H1 (cell line): ENCODE measurements at regions not wholly inside any gene's neighbourhood (a gene's known extent, or its start where the extent isn't known, plus 50 kb on each side); places are given as distances from the start of the nearest gene placed in this dataset.

Experiments
- CTCF ChIA-PET: fragments of 300-600 bp; sonication (Branson Sonifier 250); formaldehyde crosslinking; loops from one replicate; lab custom pipeline; 2021; ENCODE audit not compliant: partially characterized antibody; lab: Charles Lee
- POLR2A ChIA-PET: fragments of 300-600 bp; sonication (Branson Sonifier 250); formaldehyde crosslinking; loops from one replicate; lab custom pipeline; 2021; ENCODE audit warnings: inconsistent platforms; ENCODE audit not compliant: partially characterized antibody; lab: Charles Lee
- DNase-seq, 2 experiments: peaks; one replicate each; pipeline versions ENCODE4 v3.0.0 to v3.0.0-alpha.2; 2010 to 2022; ENCODE audit warnings: low spot score in 2 of 2, low read depth in 1 of 2, mixed read lengths in 1 of 2
- FAIRE-seq: peaks from 2 replicates; lab custom pipeline; 2011; peaks lifted over from hg19 to GRCh38; lab: Jason Lieb, UNC
- H2AFZ ChIP-seq: 2 replicates; pipeline ENCODE4 v1.8.1; 2012; ENCODE audit warnings: low read length, inconsistent platforms
- H2AK5ac ChIP-seq: 2 replicates; pipeline ENCODE4 v1.6.1; 2013; ENCODE audit warnings: low read depth, low read length
- H2BK120ac ChIP-seq: replicated peaks from 2 replicates; pipeline ENCODE3; 2013; ENCODE audit warnings: low read depth, low read length, inconsistent platforms
- H2BK12ac ChIP-seq: 2 replicates; pipeline ENCODE4 v1.6.1; 2013; ENCODE audit warnings: low read depth, low read length
- H2BK15ac ChIP-seq: 2 replicates; pipeline ENCODE4 v1.6.1; 2013; ENCODE audit warnings: low read length
- H2BK20ac ChIP-seq: 2 replicates; pipeline ENCODE4 v1.6.1; 2013; ENCODE audit warnings: low read length
- H2BK5ac ChIP-seq: 2 replicates; pipeline ENCODE4 v1.6.1; 2013; ENCODE audit warnings: low read depth, low read length
- H3K14ac ChIP-seq: 2 replicates; pipeline ENCODE4 v1.6.1; 2013; ENCODE audit warnings: inconsistent platforms; ENCODE audit not compliant: insufficient read length
- H3K18ac ChIP-seq: 2 replicates; pipeline ENCODE4 v1.6.1; 2013; ENCODE audit warnings: low read length; ENCODE audit errors: extremely low read depth
- H3K23ac ChIP-seq: 2 replicates; pipeline ENCODE4 v1.6.1; 2013; ENCODE audit warnings: inconsistent platforms; ENCODE audit not compliant: insufficient read length
- H3K23me2 ChIP-seq: 2 replicates; pipeline ENCODE4 v1.6.1; 2013; ENCODE audit warnings: low read depth, low read length
- H3K27ac ChIP-seq: 2 replicates; pipeline ENCODE4 v1.6.1; 2011; ENCODE audit warnings: low read depth, low read length, inconsistent platforms
- H3K27me3 ChIP-seq, 4 experiments: replicated peaks in 1 of 4; 1 replicate in 1 of 4; 2 replicates in 3 of 4; pipeline versions ENCODE4 v1.6.1 to v1.8.1; 2011 to 2013; ENCODE audit warnings: low read length in 3 of 4, mild to moderate bottlenecking in 3 of 4, inconsistent platforms in 2 of 4, mixed read lengths in 2 of 4, moderate library complexity in 1 of 4; ENCODE audit not compliant: control insufficient read depth in 3 of 4, insufficient read depth in 3 of 4; ENCODE audit errors: extremely low read depth in 1 of 4
- H3K36me3 ChIP-seq, 4 experiments: 2 replicates each; pipeline versions ENCODE4 v1.6.1 to v1.8.1; 2011 to 2013; ENCODE audit warnings: mild to moderate bottlenecking in 4 of 4, low read length in 3 of 4, moderate library complexity in 2 of 4, control low read depth in 1 of 4, inconsistent platforms in 1 of 4; ENCODE audit not compliant: insufficient read depth in 4 of 4, control insufficient read depth in 2 of 4
- H3K4ac ChIP-seq: replicated peaks from 2 replicates; pipeline ENCODE3; 2013; ENCODE audit warnings: low read length, low read depth, mixed read lengths, inconsistent platforms; ENCODE audit not compliant: insufficient read length
- H3K4me1 ChIP-seq, 4 experiments: replicated peaks in 1 of 4; 1 replicate in 1 of 4; 2 replicates in 3 of 4; pipeline versions ENCODE4 v1.6.1 to v1.8.1; 2011 to 2013; ENCODE audit warnings: low read length in 3 of 4, inconsistent platforms in 2 of 4, mixed read lengths in 1 of 4; ENCODE audit not compliant: insufficient read depth in 4 of 4, control insufficient read depth in 3 of 4
- H3K4me2 ChIP-seq, 2 experiments: 2 replicates each; pipeline versions ENCODE4 v1.6.1 to v1.8.1; 2011 to 2013; ENCODE audit warnings: low read depth in 2 of 2, low read length in 2 of 2, control low read depth in 1 of 2, inconsistent platforms in 1 of 2, mild to moderate bottlenecking in 1 of 2; ENCODE audit not compliant: insufficient read depth in 1 of 2
- H3K4me3 ChIP-seq, 4 experiments: fragments of 200-600, 300-600 bp in 1 of 4; sonication (generic), shearing (Covaris generic), sonication (Bioruptor Twin) in 1 of 4; 2 replicates each; pipeline versions ENCODE4 v1.5.1 to v1.8.1; 2011 to 2016; ENCODE audit warnings: low read length in 4 of 4, low read depth in 3 of 4, control low read depth in 2 of 4, inconsistent platforms in 2 of 4, mild to moderate bottlenecking in 2 of 4, mixed read lengths in 1 of 4, moderate library complexity in 1 of 4; ENCODE audit not compliant: insufficient read depth in 2 of 4; ENCODE audit errors: extremely low read depth in 1 of 4
- H3K56ac ChIP-seq: replicated peaks from 2 replicates; pipeline ENCODE3; 2013; ENCODE audit warnings: low read depth, mild to moderate bottlenecking, mixed read lengths, low read length, inconsistent platforms; ENCODE audit not compliant: insufficient read length
- H3K79me1 ChIP-seq: 2 replicates; pipeline ENCODE4 v1.6.1; 2013; ENCODE audit warnings: low read depth, low read length, control low read depth
- H3K79me2 ChIP-seq, 2 experiments: 2 replicates each; pipeline versions ENCODE4 v1.6.1 to v1.8.1; 2012 to 2013; ENCODE audit warnings: low read length in 2 of 2, mild to moderate bottlenecking in 2 of 2, inconsistent platforms in 1 of 2; ENCODE audit not compliant: insufficient read depth in 2 of 2, control insufficient read depth in 1 of 2
- H3K9ac ChIP-seq, 4 experiments: replicated peaks in 1 of 4; 1 replicate in 1 of 4; 2 replicates in 3 of 4; pipeline versions ENCODE4 v1.6.1 to v1.8.1; 2011 to 2013; ENCODE audit warnings: low read depth in 3 of 4, low read length in 3 of 4, control low read depth in 2 of 4, mild to moderate bottlenecking in 2 of 4, moderate library complexity in 2 of 4, inconsistent platforms in 1 of 4; ENCODE audit errors: extremely low read depth in 1 of 4
- H3K9me3 ChIP-seq, 2 experiments: 2 replicates each; pipeline versions ENCODE4 v1.6.1 to v1.8.1; 2012 to 2013; ENCODE audit warnings: mild to moderate bottlenecking in 2 of 2, moderate library complexity in 2 of 2, control low read depth in 1 of 2, inconsistent platforms in 1 of 2, low read depth in 1 of 2, low read length in 1 of 2, mixed read lengths in 1 of 2; ENCODE audit not compliant: insufficient read depth in 2 of 2
- H4K20me1 ChIP-seq, 2 experiments: replicated peaks in 1 of 2; 2 replicates each; pipeline versions ENCODE3 to v1.8.1; 2011 to 2013; ENCODE audit warnings: inconsistent platforms in 2 of 2, low read length in 2 of 2, mild to moderate bottlenecking in 1 of 2; ENCODE audit not compliant: insufficient read depth in 2 of 2, control insufficient read depth in 1 of 2
- H4K5ac ChIP-seq: 2 replicates; pipeline ENCODE4 v1.6.1; 2013; ENCODE audit warnings: low read length, low read depth, mixed read lengths, inconsistent platforms; ENCODE audit not compliant: insufficient read length
- H4K8ac ChIP-seq: 2 replicates; pipeline ENCODE4 v1.8.0; 2013; ENCODE audit warnings: mild to moderate bottlenecking, moderate library complexity, low read length, inconsistent platforms; ENCODE audit not compliant: insufficient read depth; ENCODE audit errors: extremely low read depth
- H4K91ac ChIP-seq: replicated peaks from 2 replicates; pipeline ENCODE3; 2013; ENCODE audit warnings: low read length, mixed read lengths, inconsistent platforms; ENCODE audit not compliant: insufficient read length
- MAFK ChIP-seq: IDR thresholded peaks from 2 replicates; pipeline ENCODE4 v1.6.1; 2012; ENCODE audit warnings: low read depth, mild to moderate bottlenecking, improper control_type of control experiment, low read length
- NRF1 ChIP-seq: IDR thresholded peaks from 2 replicates; pipeline ENCODE4 v1.6.1; 2011; ENCODE audit warnings: mild to moderate bottlenecking, low read depth, low read length, improper control_type of control experiment
- POLR2AphosphoS5 ChIP-seq: IDR thresholded peaks from 2 replicates; pipeline ENCODE4 v1.6.1; 2011; ENCODE audit warnings: low read depth, low read length

GRCh38 chr16:13809765-13810164 is 110.2 kb upstream of the ERCC4 start:
- H3K4me2 ChIP-seq, result no peak overlapping the region
- no peak for FAIRE-seq

More at GRCh38 chr16:13809765-13810164, 110.2 kb upstream of the ERCC4 start:
- POLR2A ChIA-PET, result no interaction called here
- Histone ChIP-seq H4K91ac (no peak overlapping the region), H4K5ac (no peak overlapping the region), H2AK5ac (no peak overlapping the region), H2BK20ac (no peak overlapping the region), H3K23me2 (no peaks in the 10 kb centered on the region; the same call in 1 of the 2 replicates), H3K79me1 (no peaks in the 10 kb centered on the region), H3K36me3 (no peaks in the 10 kb centered on the region), H2AFZ (no peak overlapping the region)
- TF ChIP-seq NRF1 (no peak), MAFK (no peak), POLR2AphosphoS5 (no peak)
- TF ChIP-seq, all 59 proteins: peak for 0
- H4K8ac ChIP-seq, result no peak overlapping the region
- no peak overlapping the region for H3K9ac ChIP-seq
- DNase-seq, result no peak
- no peaks in the 10 kb centered on the region for H3K9me3 ChIP-seq
- CTCF ChIA-PET, result interaction anchor here (0.7 to 1.4 kb wide), 3 partner anchors 39 to 70 kb away, joined by 3 to 4 read pairs (median 3); no protein-coding TSS in a partner anchor
- no peak overlapping the region for H3K56ac ChIP-seq
- no peak overlapping the region for H2BK120ac ChIP-seq
- H3K27me3 ChIP-seq, result no peaks in the 10 kb centered on the region
- no peak overlapping the region for H3K27ac ChIP-seq
- no peak overlapping the region for H2BK15ac ChIP-seq
- H3K18ac ChIP-seq, result no peak overlapping the region
- no peak overlapping the region for H2BK12ac ChIP-seq
- peaks cover 0 to 6% (median 0%) of the 10 kb centered on the region in 4 experiments; a peak in 1 of 7 replicates for H3K4me1 ChIP-seq
- H2BK5ac ChIP-seq, result no peak overlapping the region
- H3K4ac ChIP-seq, result no peak overlapping the region
- no peak overlapping the region for H3K23ac ChIP-seq
- no peaks in the 10 kb centered on the region for H4K20me1 ChIP-seq
- H3K4me3 ChIP-seq, result no peak overlapping the region
- no peaks in the 10 kb centered on the region for H3K79me2 ChIP-seq
- no peak overlapping the region for H3K14ac ChIP-seq
